ENCODE measurements at regions not wholly inside any gene's neighbourhood (a gene's known extent, or its start where the extent isn't known, plus 50 kb on each side); places are given as distances from the start of the nearest gene placed in this dataset.

GRCh38 chr5:19058216-19058615, 929.8 kb downstream of the CDH18 start:
- TF ChIP-seq ZNF274 (IDR thresholded peaks at IDR 0.05; ENCODE audit: low read depth, low read length) (no peak), YY1 (IDR thresholded peaks at IDR 0.05; ENCODE audit: insufficient read depth, insufficient read length) (no peak), SUZ12 (IDR thresholded peaks at IDR 0.05; ENCODE audit: extremely low read depth, insufficient read depth, insufficient read length) (no peak)

Data from NT2/D1 (cell line).